ENCODE measurements at regions not wholly inside any gene's neighbourhood (a gene's known extent, or its start where the extent isn't known, plus 50 kb on each side); places are given as distances from the start of the nearest gene placed in this dataset.
"Not testable (repeated sequence)": the region's sequence is repeated elsewhere in the genome, so short reads cannot be mapped to it uniquely, and the experiment has no call there.

DNA sequence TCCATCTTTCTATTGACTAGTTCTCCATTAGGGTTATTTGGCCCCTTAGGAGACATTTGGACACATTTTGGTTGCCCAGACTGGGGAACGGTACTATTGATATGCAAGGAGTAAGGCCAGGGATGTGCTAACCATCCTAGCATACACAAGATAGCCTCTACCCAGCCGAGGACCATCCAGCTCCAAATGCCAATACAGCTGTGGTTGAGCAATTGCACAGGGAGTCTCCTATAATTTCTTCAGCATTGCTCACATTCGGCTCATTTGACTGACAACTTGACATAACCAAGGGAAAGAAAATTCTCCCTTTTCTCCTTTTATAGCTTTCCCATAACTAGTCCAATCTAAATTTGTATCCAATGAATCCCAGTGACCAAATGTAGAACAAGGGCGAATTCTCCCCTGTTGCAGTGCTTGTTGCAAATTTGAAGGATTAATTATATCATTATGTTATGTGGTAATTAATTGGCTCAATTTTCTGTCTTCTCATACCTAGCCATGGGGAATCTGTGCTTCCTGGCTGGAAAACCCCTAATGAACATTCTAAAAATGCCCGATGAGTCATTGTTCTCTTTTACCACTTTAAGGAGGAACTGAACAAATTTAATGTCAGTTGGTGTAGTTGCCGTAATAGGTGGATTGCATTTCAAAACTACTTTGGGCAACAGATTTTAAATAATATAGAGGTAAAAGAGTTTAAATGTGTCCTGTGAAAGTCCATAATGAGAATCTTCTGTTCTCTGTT, 1625.3 kb downstream of the CDY2B start:
- H3K4me1 ChIP-seq; H3K27me3 ChIP-seq; ATAC-seq; H3K4me3 ChIP-seq; intact Hi-C loops (cut with DNase I); H3K36me3 ChIP-seq; DNase-seq; H3K9me3 ChIP-seq; H3K27ac ChIP-seq: not testable (repeated sequence)
- no CpG with 5 or more reads among the region's 6 CpGs for WGBS (ENCODE audit: insufficient coverage, low coverage, low lambda C conversion rate, missing lambda C conversion rate)

DNA sequence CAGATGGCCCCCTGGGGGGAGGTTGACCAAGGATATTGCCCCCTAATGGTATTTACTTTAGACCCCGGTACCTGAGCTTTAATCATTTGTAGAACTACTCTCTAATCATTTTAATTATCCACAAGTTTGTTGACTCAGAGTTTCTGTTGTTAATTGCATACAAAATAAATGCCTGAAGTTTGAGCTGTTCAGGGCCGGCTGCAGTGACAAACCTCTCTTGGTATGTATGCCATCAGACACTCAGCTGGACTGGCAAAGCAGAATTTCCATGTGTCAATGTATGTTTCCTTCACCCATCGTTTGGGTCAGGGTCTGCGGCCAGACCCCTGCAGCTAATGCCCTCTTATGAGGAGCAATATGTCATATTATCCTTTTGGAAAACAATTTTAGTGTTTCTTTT, 1624.2 kb downstream of the CDY2B start:
- ATAC-seq, DNase-seq: not testable (repeated sequence)

More for the DNA sequence above, 1624.2 kb downstream of the CDY2B start:
- no CpG with 5 or more reads among the region's 4 CpGs for WGBS (ENCODE audit: insufficient coverage, low coverage, low lambda C conversion rate, missing lambda C conversion rate)
- H3K9me3 ChIP-seq; H3K27me3 ChIP-seq; H3K27ac ChIP-seq; H3K36me3 ChIP-seq; H3K4me1 ChIP-seq; intact Hi-C loops (cut with DNase I); H3K4me3 ChIP-seq: not testable (repeated sequence)

Small RNAs in the stretch of these regions (small RNA-seq; reads per million reads assigned to genes)
- gene RF00401 = 0 reads per million in 2 experiments
- 0 reads per million in 2 experiments for gene RNU6-109P

All from right lobe of liver (tissue), 6 donors.